Esophagus (tissue), 2 donors: ENCODE measurements at regions not wholly inside any gene's neighbourhood (a gene's known extent, or its start where the extent isn't known, plus 50 kb on each side); places are given as distances from the start of the nearest gene placed in this dataset.

Experiments
- H3K27ac ChIP-seq, 2 donors: one replicate each; pipeline ENCODE4 v1.5.1; 2013; ENCODE audit warnings: low read depth in 2 of 2, mild to moderate bottlenecking in 2 of 2, inconsistent platforms in 1 of 2, low read length in 1 of 2, moderate library complexity in 1 of 2
- H3K27me3 ChIP-seq, 2 donors: one replicate each; pipeline ENCODE4 v1.6.1; 2013; ENCODE audit warnings: low read length in 2 of 2, control low read depth in 1 of 2, mild to moderate bottlenecking in 1 of 2; ENCODE audit not compliant: insufficient read depth in 2 of 2, control insufficient read depth in 1 of 2
- H3K36me3 ChIP-seq, 2 donors: one replicate each; pipeline ENCODE4 v1.6.1; 2013; ENCODE audit warnings: low read length in 1 of 2; ENCODE audit not compliant: control insufficient read depth in 2 of 2, insufficient read depth in 2 of 2
- H3K4me1 ChIP-seq, 2 donors: one replicate each; pipeline ENCODE4 v1.6.1; 2013; ENCODE audit warnings: low read length in 1 of 2; ENCODE audit not compliant: control insufficient read depth in 2 of 2, insufficient read depth in 2 of 2
- H3K4me3 ChIP-seq, 2 donors: one replicate each; pipeline ENCODE4 v1.5.1; 2013; ENCODE audit warnings: low read length in 2 of 2, mild to moderate bottlenecking in 2 of 2, low read depth in 1 of 2, moderate library complexity in 1 of 2
- H3K9me3 ChIP-seq, 2 donors: one replicate each; pipeline ENCODE4 v1.6.1; 2013; ENCODE audit warnings: mild to moderate bottlenecking in 2 of 2, low read depth in 1 of 2, low read length in 1 of 2, moderate library complexity in 1 of 2; ENCODE audit not compliant: control insufficient read depth in 2 of 2, insufficient read depth in 1 of 2
- WGBS, 2 donors: extraction: QIAGEN DNeasy Blood & Tissue Kit; methylation state at CpG; one replicate each; pipeline ENCODE4 v1.1.7; 2013; 5-methylcytosine and 5-hydroxymethylcytosine counted together
- donor health status: healthy with polysubstance abuse.
- donor health status: Bipolar disorder and iron deficiency.

- peaks cover 0 to 19% of the 10 kb centered on the region in 2 donors for H3K4me1 ChIP-seq
- H3K9me3 ChIP-seq, result no peaks in the 10 kb centered on the region
- no peaks in the 10 kb centered on the region for H3K27me3 ChIP-seq
- H3K4me3 ChIP-seq, result no peak overlapping the region
- no peak overlapping the region for H3K27ac ChIP-seq
- WGBS, 2 donors, result 44 to 51% methylated on average over 11 of the region's 11 CpGs
- no peaks in the 10 kb centered on the region for H3K36me3 ChIP-seq
These were observed 107.8 kb upstream of the WNT4 start for GRCh38 chr1:22250724-22251123.

DNA sequence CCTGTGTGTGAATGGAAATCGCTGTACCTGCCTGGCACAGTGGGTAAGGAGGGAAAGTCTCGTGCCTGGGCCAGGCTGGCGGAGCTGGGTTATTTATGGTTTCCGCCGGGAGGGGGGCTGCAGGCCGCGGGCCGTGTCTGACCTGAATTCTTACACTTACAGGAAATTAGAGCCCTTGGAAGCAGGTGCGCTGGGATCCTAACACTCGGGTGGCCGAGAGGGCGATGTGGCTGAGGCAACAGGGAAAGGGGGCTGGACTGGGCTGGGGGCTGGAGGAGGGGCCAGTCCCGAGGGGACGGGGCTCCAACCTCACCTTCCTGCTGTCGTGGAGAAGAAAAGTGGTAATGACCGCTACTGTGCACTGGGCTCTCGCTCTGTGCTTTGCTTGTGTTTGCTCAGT is 109.4 kb upstream of the WNT4 start:
- H3K27ac ChIP-seq, result no peak overlapping the region
- H3K9me3 ChIP-seq, result no peaks in the 10 kb centered on the region
- H3K4me3 ChIP-seq, result no peak overlapping the region
- WGBS, 2 donors, result 60 to 65% methylated on average over 17 of the region's 17 CpGs
- H3K4me1 ChIP-seq, result peaks cover 0 to 19% of the 10 kb centered on the region in 2 donors
- no peaks in the 10 kb centered on the region for H3K27me3 ChIP-seq
- no peaks in the 10 kb centered on the region for H3K36me3 ChIP-seq

- H3K4me3 ChIP-seq, result no peak overlapping the region
- H3K9me3 ChIP-seq, result no peaks in the 10 kb centered on the region
- H3K27ac ChIP-seq, result no peak overlapping the region
- no peaks in the 10 kb centered on the region for H3K36me3 ChIP-seq
- no peaks in the 10 kb centered on the region for H3K27me3 ChIP-seq
- WGBS, 2 donors, result 36 to 44% methylated on average over 16 of the region's 16 CpGs
- H3K4me1 ChIP-seq, result peaks cover 3 to 19% of the 10 kb centered on the region in 2 donors
These were observed 110.3 kb upstream of the WNT4 start for GRCh38 chr1:22253012-22253790.

- Histone ChIP-seq H3K36me3 (no peaks in the 10 kb centered on the region), H3K4me1 (peaks cover 3 to 22% of the 10 kb centered on the region in 2 donors), H3K27ac (no peak overlapping the region), H3K27me3 (no peaks in the 10 kb centered on the region), H3K4me3 (no peak overlapping the region), H3K9me3 (no peaks in the 10 kb centered on the region)
- 66 to 82% methylated on average over 6 to 7 of the region's 7 CpGs for WGBS, 2 donors
These were observed 111.9 kb upstream of the WNT4 start for GRCh38 chr1:22254756-22255155.

- no peak overlapping the region for H3K4me3 ChIP-seq
- no peaks in the 10 kb centered on the region for H3K27me3 ChIP-seq
- H3K4me1 ChIP-seq, result peaks cover 3 to 23% of the 10 kb centered on the region in 2 donors
- H3K9me3 ChIP-seq, result no peaks in the 10 kb centered on the region
- H3K36me3 ChIP-seq, result no peaks in the 10 kb centered on the region
- WGBS, 2 donors, result 71% methylated on average over 11 of the region's 11 CpGs
- no peak overlapping the region for H3K27ac ChIP-seq
These were observed 112.7 kb upstream of the WNT4 start for GRCh38 chr1:22255341-22256212.

GRCh38 chr1:22256213-22256512 is 113.3 kb upstream of the WNT4 start:
- no peak overlapping the region for H3K27ac ChIP-seq
- 72 to 85% methylated on average over 3 of the region's 3 CpGs for WGBS, 2 donors
- no peaks in the 10 kb centered on the region for H3K36me3 ChIP-seq
- H3K9me3 ChIP-seq, result no peaks in the 10 kb centered on the region
- no peak overlapping the region for H3K4me3 ChIP-seq
- H3K27me3 ChIP-seq, result no peaks in the 10 kb centered on the region
- H3K4me1 ChIP-seq, result peaks cover 3 to 26% of the 10 kb centered on the region in 2 donors

GRCh38 chr1:22257290-22258275 is 114.7 kb upstream of the WNT4 start:
- H3K27ac ChIP-seq, result no peak overlapping the region
- H3K4me1 ChIP-seq, result peaks cover 3 to 26% of the 10 kb centered on the region in 2 donors
- H3K4me3 ChIP-seq, result no peak overlapping the region
- WGBS, 2 donors, result 72 to 79% methylated on average over 32 of the region's 32 CpGs
- H3K9me3 ChIP-seq, result no peaks in the 10 kb centered on the region
- H3K36me3 ChIP-seq, result no peaks in the 10 kb centered on the region
- no peaks in the 10 kb centered on the region for H3K27me3 ChIP-seq

GRCh38 chr1:22258698-22259097 is 115.8 kb upstream of the WNT4 start:
- no peaks in the 10 kb centered on the region for H3K27me3 ChIP-seq
- WGBS, 2 donors, result 63 to 69% methylated on average over 6 of the region's 6 CpGs
- no peaks in the 10 kb centered on the region for H3K36me3 ChIP-seq
- no peak overlapping the region for H3K27ac ChIP-seq
- H3K9me3 ChIP-seq, result no peaks in the 10 kb centered on the region
- H3K4me1 ChIP-seq, result peaks cover 3 to 22% of the 10 kb centered on the region in 2 donors
- H3K4me3 ChIP-seq, result no peak overlapping the region
